Adrenal gland (tissue), 9 donors: ENCODE measurements at regions not wholly inside any gene's neighbourhood (a gene's known extent, or its start where the extent isn't known, plus 50 kb on each side); places are given as distances from the start of the nearest gene placed in this dataset.
A peak's percentile ranks its signal among the peaks of the same experiment; 100 is the strongest.
"Not testable (repeated sequence)": the region's sequence is repeated elsewhere in the genome, so short reads cannot be mapped to it uniquely, and the experiment has no call there.

ENCODE experiments used
- DNase-seq, 7 donors: peaks; one replicate each; pipeline ENCODE4 v3.0.0-alpha.2; 2019 to 2020
- H3K27ac ChIP-seq, 5 donors: fragments of 200-600 bp; sonication (generic) in 4 of 5; 1 replicate in 3 of 5; 2 replicates in 2 of 5; pipeline versions ENCODE4 v1.5.1 to v1.8.0; 2016 to 2020; ENCODE audit warnings: mild to moderate bottlenecking in 1 of 5
- H3K27me3 ChIP-seq: fragments of 200-600 bp; 2 replicates; pipeline ENCODE4 v1.8.0; 2021
- H3K36me3 ChIP-seq, 2 donors: fragments of 200-600 bp; replicated peaks in 1 of 2; 1 replicate in 1 of 2; 2 replicates in 1 of 2; pipeline versions ENCODE4 v1.5.1 to v1.8.0; 2018 to 2022
- H3K4me1 ChIP-seq, 2 donors: fragments of 200-600 bp; replicated peaks in 1 of 2; 1 replicate in 1 of 2; 2 replicates in 1 of 2; pipeline versions ENCODE4 v1.5.1 to v1.8.0; 2018 to 2021
- H3K4me3 ChIP-seq, 4 donors: fragments of 200-600 bp; sonication (generic) in 3 of 4; one replicate each; pipeline ENCODE4 v1.5.1; 2016 to 2018
- H3K9me3 ChIP-seq, 3 donors: fragments of 200-600 bp; sonication (generic) in 1 of 3; replicated peaks in 1 of 3; 1 replicate in 2 of 3; 2 replicates in 1 of 3; pipeline versions ENCODE4 v1.5.1 to v1.8.0; 2016 to 2021
- CTCF ChIP-seq, 6 experiments: fragments of 450-650 bp in 4 of 6; fragments of 200-600 bp in 2 of 6; sonication (generic) in 1 of 6; IDR thresholded peaks; 1 replicate in 5 of 6; 2 replicates in 1 of 6; pipeline versions ENCODE4 v1.5.1 to v1.8.0; 2016 to 2021; ENCODE audit warnings: antibody characterized with exemption in 6 of 6, mild to moderate bottlenecking in 2 of 6, moderate library complexity in 1 of 6
- POLR2A ChIP-seq, 2 donors: fragments of 450-650 bp; IDR thresholded peaks; one replicate each; pipeline ENCODE4 v1.6.1; 2017; ENCODE audit warnings: antibody characterized with exemption in 2 of 2, mild to moderate bottlenecking in 2 of 2, moderate library complexity in 1 of 2
- WGBS, 4 donors: extraction: QIAGEN DNeasy Blood & Tissue Kit in 2 of 4; methylation state at CpG; one replicate each; pipeline versions ENCODE4 v1.1.5 to v1.1.7; 2013 to 2017; 5-methylcytosine and 5-hydroxymethylcytosine counted together
- intact Hi-C, 2 donors: fragments of 100-400 bp; cut with DNase I; formaldehyde crosslinking; loops; one replicate each; pipeline versions ENCODE4 v1.14.1 to v1.15.0; 2022 to 2023
- donor health status: healthy with polysubstance abuse.
- donor health status: Bipolar disorder and iron deficiency.
- donor health status: DM: yes; HTN: yes; CAD: no.
- donor health status: DM: no; HTN: no; CAD: no.
- donor health status: DM: no; HTN: no; CAD: no.

DNA sequence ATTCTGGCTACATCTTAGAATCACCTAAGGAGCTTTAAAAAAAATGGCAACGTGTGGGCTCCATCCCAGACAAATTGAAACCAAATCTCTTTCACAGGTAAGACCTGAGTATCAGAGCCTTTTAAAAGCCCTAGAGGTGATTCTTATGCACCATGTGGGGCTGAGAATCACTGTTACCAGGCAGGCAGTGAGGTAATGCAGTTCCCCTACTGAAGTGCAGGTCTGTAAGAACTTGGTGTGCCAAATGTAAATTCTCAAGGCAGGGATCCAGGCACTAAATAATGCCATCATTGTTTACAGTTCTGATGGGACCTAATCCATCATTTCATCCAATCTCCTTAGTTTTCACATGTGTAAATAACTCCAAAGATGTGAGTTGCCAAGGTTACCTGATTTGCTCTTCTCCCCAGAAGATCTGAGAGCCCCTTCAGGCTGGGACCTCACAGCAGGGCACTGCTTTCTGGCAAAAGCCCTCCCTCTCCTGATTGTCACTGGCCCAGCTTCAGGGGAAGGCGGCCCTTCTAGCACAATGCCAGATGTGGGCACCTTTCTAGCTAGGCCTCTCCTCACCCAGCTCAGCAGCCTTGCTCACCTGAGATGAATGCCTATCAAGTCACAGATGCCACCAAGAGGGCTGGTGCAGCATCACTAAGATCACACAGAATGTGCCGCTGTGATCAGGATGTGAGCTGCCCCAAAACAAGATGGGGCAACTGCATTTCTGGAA is 73.6 kb upstream of the RGPD5 start:
- H3K27me3 ChIP-seq = peaks cover 5% of the 10 kb centered on the region
- H3K36me3 ChIP-seq = no peaks in the 10 kb centered on the region
- H3K4me1 ChIP-seq = no peaks in the 10 kb centered on the region
- H3K4me3 ChIP-seq = no peak overlapping the region
- H3K9me3 ChIP-seq = no peaks in the 10 kb centered on the region
- no peak for TF ChIP-seq CTCF (IDR thresholded peaks at IDR 0.05)
- TF ChIP-seq POLR2A (IDR thresholded peaks at IDR 0.05) = no peak
- intact Hi-C loops = no loop called here
- no peak overlapping the region for H3K27ac ChIP-seq
- 78 to 88% (median 88%) methylated on average over 3 of the region's 3 CpGs for WGBS, 4 donors
- peak in 3 of 7 donors; percentile 1 to 20 (median 8) for DNase-seq

- DNase-seq = peak in 3 of 7 donors; percentile 3 to 40 (median 6)
These were observed 73.0 kb upstream of the RGPD5 start for GRCh38 chr2:109721135-109721534.

DNA sequence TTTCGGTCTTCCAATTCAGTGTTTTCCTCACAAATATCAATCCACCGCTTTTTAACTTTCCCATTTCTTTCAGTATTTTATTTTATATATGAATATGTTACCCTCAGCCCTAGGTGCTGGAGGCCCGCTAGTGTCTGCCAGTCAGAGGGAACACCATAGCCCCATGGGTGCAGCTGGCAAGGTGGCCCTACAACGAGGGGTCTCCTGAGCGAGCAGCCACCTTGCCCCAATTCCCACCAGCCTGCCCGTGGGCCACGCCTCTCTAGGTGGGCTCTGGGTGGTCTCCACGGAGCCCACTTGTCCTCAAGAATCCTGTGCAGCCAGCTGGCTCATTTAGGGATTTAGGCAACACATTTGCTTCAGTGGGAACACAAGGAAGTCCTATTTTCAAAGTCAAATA is 72.5 kb upstream of the RGPD5 start:
- Histone ChIP-seq H3K4me3 (no peak overlapping the region), H3K36me3 (no peaks in the 10 kb centered on the region), H3K27me3 (peaks cover 5% of the 10 kb centered on the region), H3K27ac (no peak overlapping the region), H3K4me1 (no peaks in the 10 kb centered on the region), H3K9me3 (no peaks in the 10 kb centered on the region)
- TF ChIP-seq POLR2A (IDR thresholded peaks at IDR 0.05) = no peak
- no peak for TF ChIP-seq CTCF (IDR thresholded peaks at IDR 0.05)
- 74 to 87% (median 83%) methylated on average over 4 to 8 of the region's 8 CpGs for WGBS, 4 donors
- intact Hi-C loops = no loop called here
- DNase-seq = peak in 3 of 7 donors; percentile 5 to 7 (median 6)

More at GRCh38 chr2:109721135-109721534, 73.0 kb upstream of the RGPD5 start:
- Histone ChIP-seq H3K27me3 (peaks cover 5% of the 10 kb centered on the region), H3K36me3 (no peaks in the 10 kb centered on the region), H3K4me3 (no peak overlapping the region), H3K4me1 (no peaks in the 10 kb centered on the region), H3K9me3 (no peaks in the 10 kb centered on the region), H3K27ac (no peak overlapping the region)
- TF ChIP-seq POLR2A (IDR thresholded peaks at IDR 0.05) = no peak
- no peak for TF ChIP-seq CTCF (IDR thresholded peaks at IDR 0.05)
- intact Hi-C loops = no loop called here
- 88 to 94% (median 91%) methylated on average over 9 of the region's 9 CpGs for WGBS, 4 donors

GRCh38 chr2:109722026-109722425 is 72.1 kb upstream of the RGPD5 start:
- 51 to 73% (median 70%) methylated on average over 4 to 5 of the region's 5 CpGs for WGBS, 4 donors
- Histone ChIP-seq H3K4me3 (no peak overlapping the region), H3K27me3 (peaks cover 5% of the 10 kb centered on the region), H3K9me3 (no peaks in the 10 kb centered on the region), H3K36me3 (no peaks in the 10 kb centered on the region), H3K27ac (no peak overlapping the region), H3K4me1 (no peaks in the 10 kb centered on the region)
- no peak for TF ChIP-seq CTCF (IDR thresholded peaks at IDR 0.05)
- TF ChIP-seq POLR2A (IDR thresholded peaks at IDR 0.05) = no peak
- intact Hi-C loops = no loop called here
- DNase-seq = peak in 3 of 7 donors; percentile 4 to 34 (median 16)

GRCh38 chr2:109722640-109723039 is 71.5 kb upstream of the RGPD5 start:
- H3K4me1 ChIP-seq, H3K9me3 ChIP-seq, intact Hi-C loops, H3K4me3 ChIP-seq, H3K27me3 ChIP-seq, H3K36me3 ChIP-seq, DNase-seq, H3K27ac ChIP-seq: not testable (repeated sequence)
- WGBS, 4 donors = 86 to 93% (median 90%) methylated on average over 3 of the region's 3 CpGs

GRCh38 chr2:109723153-109723552 is 71.0 kb upstream of the RGPD5 start:
- H3K27ac ChIP-seq, H3K27me3 ChIP-seq, H3K9me3 ChIP-seq, intact Hi-C loops, H3K36me3 ChIP-seq, H3K4me1 ChIP-seq, H3K4me3 ChIP-seq: not testable (repeated sequence)
- peak in 1 of 7 donors; percentile 14 for DNase-seq
- WGBS, 4 donors = 92 to 98% (median 95%) methylated on average over 3 of the region's 3 CpGs
